HG03439 (cell line): ENCODE measurements at regions not wholly inside any gene's neighbourhood (a gene's known extent, or its start where the extent isn't known, plus 50 kb on each side); places are given as distances from the start of the nearest gene placed in this dataset.
A peak's percentile ranks its signal among the peaks of the same experiment; 100 is the strongest.
"Not testable (repeated sequence)": the region's sequence is repeated elsewhere in the genome, so short reads cannot be mapped to it uniquely, and the experiment has no call there.

Experiments
- ATAC-seq: cut with Tn5 transposase; IDR thresholded peaks from one replicate; pipeline ENCODE4 v1.9.1; 2021; ENCODE audit warnings: mild to moderate bottlenecking, moderate library complexity; ENCODE audit not compliant: unreplicated experiment

GRCh38 chr3:15851735-15852134 is 54.0 kb upstream of the ANKRD28 start:
- ATAC-seq = no peak

DNA sequence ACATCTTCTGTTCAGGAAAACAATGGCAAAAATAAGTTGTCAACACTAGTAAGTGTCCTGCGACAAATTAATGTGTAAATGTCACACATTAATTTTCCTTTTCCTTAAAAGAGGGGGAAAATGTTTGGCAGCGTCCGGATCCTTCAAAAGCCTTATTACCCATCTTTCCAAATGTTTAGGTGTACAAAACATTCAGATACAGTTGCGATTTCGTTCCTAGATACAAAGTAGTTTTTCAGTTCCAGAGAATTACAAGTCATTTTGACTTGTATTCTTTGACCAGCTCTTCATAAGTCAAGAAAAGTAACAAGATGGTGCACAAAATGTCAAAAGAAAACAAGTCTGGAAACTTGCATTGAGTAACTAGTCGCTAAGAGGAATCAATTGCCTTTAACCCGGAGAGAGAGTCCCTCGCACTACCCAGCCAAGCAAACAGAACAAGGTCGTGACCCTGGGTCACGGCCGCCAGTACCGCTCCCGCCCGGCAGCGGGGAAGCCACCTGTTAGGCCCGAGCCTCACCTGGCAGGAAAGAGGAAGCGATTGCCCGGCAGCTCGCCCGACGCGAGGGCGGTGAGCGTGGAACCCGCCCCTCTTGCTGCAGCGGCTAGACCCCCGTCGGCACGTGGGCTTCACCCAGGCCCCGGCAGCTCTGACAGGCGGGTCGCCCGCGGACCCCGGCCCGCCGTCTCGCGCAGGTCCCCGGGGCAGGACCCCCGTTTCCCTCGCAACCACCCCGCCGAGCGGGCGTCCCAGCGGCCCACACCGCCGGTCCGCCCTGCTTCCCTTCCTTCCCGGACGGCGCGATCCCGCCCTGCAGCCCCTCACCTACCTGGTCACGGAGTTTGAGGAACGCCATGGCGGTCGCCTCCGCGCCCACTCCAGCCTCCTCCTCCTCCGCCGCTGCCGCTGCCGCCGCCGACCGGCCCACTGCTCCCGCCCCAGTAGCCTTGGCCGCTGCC is 61.0 kb upstream of the ANKRD28 start:
- ATAC-seq = peak; percentile 64

DNA sequence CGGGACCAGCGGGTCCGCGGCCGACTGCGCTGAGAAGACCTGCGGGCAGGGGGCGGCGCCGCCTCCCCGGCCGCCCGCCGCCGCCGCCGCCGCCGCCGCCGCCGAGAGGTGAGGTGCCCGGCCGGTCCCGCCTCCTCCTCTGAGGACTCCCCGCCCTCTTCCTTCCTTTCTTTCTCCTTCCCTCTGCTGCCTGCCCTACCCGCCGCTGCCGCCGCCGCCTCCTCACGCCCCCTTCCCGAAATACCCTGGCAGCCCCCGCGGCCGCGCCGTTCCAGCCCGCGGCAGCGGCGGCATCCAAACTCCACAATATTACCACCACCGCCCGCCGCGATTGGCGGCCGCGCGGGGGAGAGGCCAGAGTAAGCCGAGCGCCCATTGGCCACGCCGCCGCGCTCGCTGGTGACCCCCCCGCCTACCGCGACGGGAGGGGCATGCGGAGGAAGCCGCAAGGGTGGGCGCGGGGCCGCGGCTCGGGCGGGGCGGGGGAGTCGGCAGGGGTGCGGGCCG is 61.8 kb upstream of the ANKRD28 start:
- ATAC-seq = peak; percentile 83

DNA sequence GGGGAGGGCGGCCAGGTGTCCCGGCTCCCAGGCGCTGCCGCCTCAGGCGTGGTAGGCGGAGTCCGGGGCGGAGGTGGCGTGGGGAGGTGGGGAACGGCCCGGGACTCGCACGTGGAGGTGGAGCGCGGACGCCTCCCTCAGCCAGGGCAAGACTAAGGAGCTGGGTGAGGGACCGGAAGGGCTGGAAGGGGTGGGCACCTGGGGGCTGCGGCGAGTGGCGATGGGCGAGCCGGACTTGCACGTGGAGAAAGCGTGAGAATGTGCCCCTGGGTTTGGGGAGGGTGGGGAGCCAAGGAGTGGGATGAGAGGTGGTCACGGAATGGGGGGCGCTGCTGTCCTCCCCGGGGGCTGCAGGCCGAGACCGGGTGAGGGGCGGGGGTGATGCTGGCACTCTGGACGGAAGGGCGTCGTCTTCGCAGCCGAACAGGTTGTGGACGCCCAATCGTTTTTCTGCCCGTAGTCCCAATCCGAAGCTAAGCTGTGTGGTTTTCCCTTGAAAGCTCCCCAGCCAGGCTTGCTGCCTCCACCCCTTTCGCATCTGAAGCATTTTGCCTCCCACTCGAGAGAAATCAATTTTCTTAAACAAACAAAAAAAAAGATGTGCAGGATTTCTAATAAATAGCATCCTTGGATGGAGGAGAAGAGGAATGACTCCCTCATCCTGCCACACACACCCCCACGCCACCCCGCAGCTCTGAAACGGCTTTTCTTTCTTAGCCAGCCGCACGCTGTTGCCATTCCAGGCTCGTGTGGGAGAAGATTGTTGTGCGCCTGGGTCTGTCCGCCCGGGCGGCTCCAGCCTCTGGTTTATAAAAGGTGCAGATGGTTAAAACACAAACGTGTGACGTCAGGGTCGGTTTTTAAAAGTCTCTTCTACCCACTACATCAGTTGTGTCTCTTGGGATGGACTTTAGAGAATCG is 62.5 kb upstream of the ANKRD28 start:
- ATAC-seq = peak; percentile 46

DNA sequence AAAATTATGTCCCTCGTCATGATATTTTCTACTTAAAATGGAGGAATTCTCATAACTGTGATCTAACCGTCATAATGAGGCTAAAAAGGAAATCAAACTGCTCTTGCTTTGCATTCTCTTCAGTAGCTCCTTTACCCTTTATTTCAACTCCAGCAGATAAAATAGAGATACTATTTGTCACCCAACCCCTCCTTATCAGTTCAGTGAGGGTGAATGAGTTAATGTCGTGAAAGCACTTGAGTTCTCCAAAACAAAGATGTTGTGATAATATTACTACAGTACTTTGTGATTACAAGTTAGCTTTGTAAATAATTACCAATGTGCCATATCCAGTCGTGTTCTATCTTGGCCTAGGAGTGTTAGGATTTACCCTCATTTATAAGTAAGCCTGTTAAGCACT is 63.4 kb upstream of the ANKRD28 start:
- no peak for ATAC-seq

- no peak for ATAC-seq
Measured at GRCh38 chr3:15872807-15873206, 75.0 kb upstream of the ANKRD28 start.

- no peak for ATAC-seq
Measured at GRCh38 chr3:15873415-15873814, 75.6 kb upstream of the ANKRD28 start.

GRCh38 chr3:15875016-15875689 is 77.4 kb upstream of the ANKRD28 start:
- ATAC-seq = no peak

DNA sequence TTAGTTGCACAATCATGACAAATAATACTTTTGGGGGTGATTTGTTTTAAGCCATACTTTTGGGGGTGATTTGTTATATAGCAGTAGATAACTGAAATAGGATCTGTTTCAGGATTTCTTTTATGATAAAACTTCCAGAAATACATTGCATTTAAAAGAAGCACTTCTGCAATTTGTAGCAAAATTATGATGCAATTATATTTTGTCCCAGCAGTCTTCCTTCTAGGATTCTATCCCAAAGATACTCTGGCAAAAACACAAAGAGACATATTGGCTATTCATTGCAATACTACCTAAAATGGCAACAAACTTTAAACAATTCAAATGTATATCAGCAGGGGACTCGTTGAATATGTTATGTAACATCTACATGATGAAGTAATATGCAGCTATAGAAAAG is 78.9 kb upstream of the ANKRD28 start:
- ATAC-seq = no peak

GRCh38 chr3:15877813-15878212 is 80.0 kb upstream of the ANKRD28 start:
- ATAC-seq = no peak

GRCh38 chr3:15879787-15880186 is 82.0 kb upstream of the ANKRD28 start:
- ATAC-seq = not testable (repeated sequence)

DNA sequence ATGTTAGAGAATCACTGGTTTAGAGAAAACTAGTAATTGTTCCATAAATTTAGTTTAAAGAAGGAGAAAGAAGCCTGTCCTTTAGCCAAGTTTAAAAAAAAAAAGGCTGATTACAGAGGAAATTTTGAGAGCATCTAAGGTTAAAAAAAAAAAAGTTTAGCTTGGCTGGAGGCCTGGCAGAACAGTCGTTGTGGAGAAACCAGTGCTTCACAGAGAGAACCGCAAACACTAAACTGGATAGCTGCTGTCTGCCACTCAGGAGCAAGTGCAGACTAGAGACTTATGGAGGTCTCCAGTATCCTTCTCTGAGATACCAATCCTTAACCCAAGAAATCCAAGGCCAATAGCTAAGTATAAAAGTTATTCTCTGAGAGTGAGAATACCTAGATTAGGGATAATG is 84.8 kb upstream of the ANKRD28 start:
- no peak for ATAC-seq

DNA sequence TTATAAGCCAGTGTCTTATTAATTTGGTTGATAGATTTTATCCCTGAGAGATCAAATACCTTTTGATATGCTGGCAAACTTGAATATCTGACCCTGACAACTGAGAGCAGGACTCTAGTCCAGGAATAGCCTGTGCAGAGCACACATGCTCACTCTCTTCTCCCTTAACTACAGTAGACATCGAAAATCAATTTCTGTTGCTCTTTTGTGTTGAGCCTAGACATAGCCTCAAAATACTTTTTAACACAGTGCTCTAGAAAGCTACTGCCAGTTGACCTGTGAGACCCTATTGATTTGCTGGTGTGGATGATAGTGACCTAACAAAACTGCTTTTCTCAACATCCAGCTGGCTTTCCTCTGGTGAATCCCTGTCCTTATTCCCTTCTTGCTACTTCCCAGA is 86.4 kb upstream of the ANKRD28 start:
- no peak for ATAC-seq

GRCh38 chr3:15886521-15886920 is 88.7 kb upstream of the ANKRD28 start:
- no peak for ATAC-seq

DNA sequence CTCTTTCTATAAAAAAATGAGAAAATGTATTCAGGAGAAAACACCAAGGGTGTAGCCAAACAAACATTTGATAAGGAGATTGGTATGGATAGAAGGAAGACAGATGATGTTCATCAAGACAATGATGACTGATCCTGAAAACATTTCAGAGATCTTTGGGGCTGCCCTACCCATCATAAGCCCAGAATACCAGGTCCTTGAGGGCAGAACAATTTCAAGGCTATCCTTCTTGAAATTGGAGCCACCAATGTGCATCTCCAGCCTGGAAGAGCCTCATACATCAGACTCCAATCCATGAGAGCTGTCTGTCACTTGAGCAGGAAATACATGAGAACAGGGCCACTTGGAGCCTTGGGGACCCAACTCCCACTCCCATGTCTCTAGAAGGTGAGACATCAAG is 89.5 kb upstream of the ANKRD28 start:
- ATAC-seq = no peak

DNA sequence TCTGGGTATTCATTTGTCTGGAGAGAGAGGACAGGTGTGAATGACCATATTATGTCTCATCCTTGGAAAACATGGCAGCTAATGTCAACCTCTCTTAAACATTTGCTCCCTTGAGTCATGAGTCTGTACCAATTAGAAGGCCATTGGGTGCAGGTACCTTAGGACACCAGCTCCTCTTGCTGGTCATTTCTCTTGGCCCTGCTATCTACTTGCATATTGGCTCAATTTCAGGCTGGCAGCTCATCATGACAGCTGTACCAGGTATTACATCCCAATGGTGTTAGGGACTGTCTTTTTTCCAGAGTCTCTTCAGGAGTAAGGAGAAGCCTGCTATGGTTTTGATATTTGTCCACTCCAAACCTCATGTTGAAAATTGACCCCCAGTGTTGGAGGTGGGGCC is 92.2 kb upstream of the ANKRD28 start:
- ATAC-seq = no peak

GRCh38 chr3:15892311-15893227 is 94.8 kb upstream of the ANKRD28 start:
- no peak for ATAC-seq

DNA sequence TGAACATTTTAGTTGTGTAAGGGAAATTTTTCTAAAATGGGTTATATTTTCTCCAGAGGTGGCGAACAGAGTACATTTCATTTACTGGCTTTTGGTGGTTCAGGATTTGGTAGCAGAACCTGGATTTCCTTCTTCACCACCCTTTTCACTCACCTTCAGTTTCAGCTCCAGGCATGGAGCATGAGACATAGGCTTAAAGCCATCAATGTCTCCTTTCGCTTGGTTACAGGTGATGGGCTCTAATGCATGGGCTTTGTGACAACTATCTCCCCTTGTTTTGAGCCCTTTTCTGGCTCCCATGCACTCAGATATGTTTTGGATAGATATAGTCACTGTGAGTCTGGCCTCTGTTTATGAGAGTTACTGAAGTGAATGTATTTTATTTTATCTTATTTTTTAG is 96.6 kb upstream of the ANKRD28 start:
- ATAC-seq = no peak

DNA sequence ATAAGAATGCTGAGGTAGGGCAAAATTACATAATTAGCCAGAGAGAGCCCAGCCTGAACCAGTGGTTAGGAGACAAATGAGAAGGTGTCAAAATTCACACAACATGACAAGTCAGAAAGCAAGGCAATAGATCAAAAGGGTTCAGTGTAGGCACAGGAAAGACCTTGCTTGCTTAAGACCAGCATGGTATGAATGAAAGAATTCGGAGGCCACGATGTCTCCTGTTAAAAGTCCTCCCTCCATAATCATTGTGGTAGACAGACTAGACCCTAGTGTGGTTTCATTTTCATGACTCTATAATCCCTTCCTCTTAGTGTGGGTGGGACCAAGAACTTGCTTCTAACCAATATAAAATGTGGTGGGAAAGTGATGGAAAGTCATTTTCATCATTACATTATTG is 98.7 kb upstream of the ANKRD28 start:
- no peak for ATAC-seq

GRCh38 chr3:15899388-15899787 is 101.6 kb upstream of the ANKRD28 start:
- ATAC-seq = no peak
